ENCODE measurements at regions not wholly inside any gene's neighbourhood (a gene's known extent, or its start where the extent isn't known, plus 50 kb on each side); places are given as distances from the start of the nearest gene placed in this dataset.

- ChIA-PET CTCF (interaction anchor here (1.4 kb wide), 1 partner anchor 14 kb away, joined by 5 read pairs; no protein-coding TSS in a partner anchor), POLR2A (no interaction called here)
- no peak for TF ChIP-seq CTCF (IDR thresholded peaks at IDR 0.05; ENCODE audit: control extremely low read depth, extremely low read depth, low read depth, missing control alignments)
- no peak for DNase-seq (ENCODE audit: extremely low spot score)
Observed at GRCh38 chr9:79779901-79780300, 208.1 kb downstream of the TLE4 start.

GRCh38 chr9:79778581-79778980 is 206.8 kb downstream of the TLE4 start:
- CTCF ChIA-PET: interaction anchor here (1.6 kb wide), 1 partner anchor 7 kb away, joined by 3 read pairs; no protein-coding TSS in a partner anchor
- no peak for TF ChIP-seq CTCF (IDR thresholded peaks at IDR 0.05; ENCODE audit: control extremely low read depth, extremely low read depth, low read depth, missing control alignments)
- DNase-seq (ENCODE audit: extremely low spot score): no peak
- POLR2A ChIA-PET: no interaction called here

GRCh38 chr9:79776581-79776980 is 204.8 kb downstream of the TLE4 start:
- no peak for TF ChIP-seq CTCF (IDR thresholded peaks at IDR 0.05; ENCODE audit: control extremely low read depth, extremely low read depth, low read depth, missing control alignments)
- CTCF ChIA-PET: interaction anchor here (1.3 kb wide), 2 partner anchors 11 to 12 kb away, joined by 3 to 4 read pairs; no protein-coding TSS in a partner anchor
- DNase-seq (ENCODE audit: extremely low spot score): no peak
- POLR2A ChIA-PET: no interaction called here

Data from GM10248 (cell line).